ENCODE measurements at regions not wholly inside any gene's neighbourhood (a gene's known extent, or its start where the extent isn't known, plus 50 kb on each side); places are given as distances from the start of the nearest gene placed in this dataset.

GRCh38 chr9:78753039-78753438 is 456.1 kb downstream of the PSAT1 start (continued):
- TF ChIP-seq JUND (IDR thresholded peaks at IDR 0.05; ENCODE audit: low read length), result no peak
- TF ChIP-seq SIN3A (conservative IDR thresholded peaks at IDR 0.05 in 1 of 2, IDR thresholded peaks at IDR 0.05 in 1 of 2; ENCODE audit: low read depth in 1 of 2, low read length in 2 of 2), result no peak
- no peak for TF ChIP-seq TAF7 (optimal IDR thresholded peaks at IDR 0.05; ENCODE audit: borderline replicate concordance, low read depth, low read length)
